ENCODE measurements at regions not wholly inside any gene's neighbourhood (a gene's known extent, or its start where the extent isn't known, plus 50 kb on each side); places are given as distances from the start of the nearest gene placed in this dataset.

GRCh38 chr10:4088354-4089066, 303.5 kb upstream of the KLF6 start:
- no peak for DNase-seq

- no peak for DNase-seq
Measured at GRCh38 chr10:4086131-4086898, 301.3 kb upstream of the KLF6 start.

GRCh38 chr10:4083509-4084003, 298.5 kb upstream of the KLF6 start:
- no peak for DNase-seq

- DNase-seq, result no peak
Measured at GRCh38 chr10:4082861-4083260, 297.9 kb upstream of the KLF6 start.

GRCh38 chr10:4081685-4082111, 296.7 kb upstream of the KLF6 start:
- DNase-seq, result no peak

GRCh38 chr10:4080225-4080805, 295.3 kb upstream of the KLF6 start:
- no peak for DNase-seq

GRCh38 chr10:4079803-4080202, 294.8 kb upstream of the KLF6 start:
- DNase-seq, result no peak

- no peak for DNase-seq
Measured at GRCh38 chr10:4077804-4078203, 292.8 kb upstream of the KLF6 start.

GRCh38 chr10:4076983-4077382, 292.0 kb upstream of the KLF6 start:
- no peak for DNase-seq

- DNase-seq, result no peak
Measured at GRCh38 chr10:4075443-4075842, 290.4 kb upstream of the KLF6 start.

GRCh38 chr10:4074545-4075407, 289.8 kb upstream of the KLF6 start:
- DNase-seq, result no peak

- DNase-seq, result no peak
Measured at GRCh38 chr10:4073912-4074311, 288.9 kb upstream of the KLF6 start.

- no peak for DNase-seq
Measured at GRCh38 chr10:4070921-4071660, 286.1 kb upstream of the KLF6 start.

- no peak for DNase-seq
Measured at GRCh38 chr10:4070184-4070583, 285.2 kb upstream of the KLF6 start.

- no peak for DNase-seq
Measured at GRCh38 chr10:4069491-4069890, 284.5 kb upstream of the KLF6 start.

GRCh38 chr10:4068629-4069028, 283.6 kb upstream of the KLF6 start:
- no peak for DNase-seq

- DNase-seq, result no peak
Measured at GRCh38 chr10:4067931-4068561, 283.0 kb upstream of the KLF6 start.

- no peak for DNase-seq
Measured at GRCh38 chr10:4067531-4067930, 282.5 kb upstream of the KLF6 start.

- no peak for DNase-seq
Measured at GRCh38 chr10:4066581-4067390, 281.8 kb upstream of the KLF6 start.

GRCh38 chr10:4064489-4064888, 279.5 kb upstream of the KLF6 start:
- DNase-seq, result no peak

- no peak for DNase-seq
Measured at GRCh38 chr10:4063717-4064116, 278.7 kb upstream of the KLF6 start.
